SH-SY5Y (cell line): ENCODE measurements at regions not wholly inside any gene's neighbourhood (a gene's known extent, or its start where the extent isn't known, plus 50 kb on each side); places are given as distances from the start of the nearest gene placed in this dataset.

ENCODE experiments used
- GATA2 ChIP-seq: IDR thresholded peaks from 2 replicates; pipeline ENCODE4 v1.6.1; 2011; ENCODE audit warnings: mild to moderate bottlenecking, low read depth, low read length
- GATA3 ChIP-seq: IDR thresholded peaks from 2 replicates; pipeline ENCODE4 v1.6.1; 2011; ENCODE audit warnings: low read depth, mild to moderate bottlenecking, low read length, moderate library complexity

DNA sequence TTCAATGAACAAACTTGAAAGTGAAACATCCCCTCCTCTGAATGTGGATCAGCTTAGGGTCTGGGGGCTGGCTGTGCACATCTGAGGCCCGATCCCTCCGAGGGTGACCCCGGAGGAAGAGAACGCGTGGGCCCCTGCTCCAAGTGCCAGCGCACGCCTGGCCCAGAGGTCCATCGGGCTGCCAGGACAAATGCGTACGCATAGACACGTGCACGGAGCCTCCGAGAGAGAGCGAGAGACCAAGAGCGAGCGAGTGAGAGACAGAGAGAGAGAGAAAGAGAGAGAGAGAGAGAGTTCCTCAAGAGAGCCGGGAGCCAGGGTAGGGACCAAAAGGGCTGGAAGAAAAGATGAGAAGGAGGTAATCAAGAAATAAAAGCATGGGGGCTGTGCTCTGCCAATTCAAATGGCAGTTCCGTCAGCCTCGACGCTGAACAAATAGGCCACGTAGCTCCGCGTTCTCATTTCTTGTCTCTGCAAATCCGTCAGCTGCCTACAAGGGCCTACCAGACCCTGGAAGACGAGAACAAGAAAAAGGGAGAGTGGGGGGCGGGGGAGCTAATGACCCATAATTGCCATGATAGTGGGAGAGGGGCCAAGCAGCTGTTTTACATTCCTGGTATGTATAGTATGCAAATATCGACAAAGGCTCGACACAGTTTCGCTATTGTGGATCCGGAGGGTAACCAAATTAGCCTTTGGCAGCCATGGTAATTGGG is 435.3 kb upstream of the ZFHX3 start:
- TF ChIP-seq GATA2 = no peak
- no peak for TF ChIP-seq GATA3
